Esophagus squamous epithelium (tissue), 5 donors: ENCODE measurements at regions not wholly inside any gene's neighbourhood (a gene's known extent, or its start where the extent isn't known, plus 50 kb on each side); places are given as distances from the start of the nearest gene placed in this dataset.

Experiments
- DNase-seq: peaks from one replicate; lab custom pipeline; 2025; lab: John Stamatoyannopoulos, UW
- H3K27ac ChIP-seq, 4 donors: fragments of 200-600 bp; sonication (generic); one replicate each; pipeline ENCODE4 v1.5.1; 2016 to 2019; ENCODE audit warnings: mild to moderate bottlenecking in 1 of 4
- H3K27me3 ChIP-seq, 4 donors: fragments of 200-600 bp; sonication (generic); 1 replicate in 3 of 4; 2 replicates in 1 of 4; pipeline versions ENCODE4 v1.5.1 to v1.6.0; 2017 to 2021; ENCODE audit warnings: antibody characterized with exemption in 1 of 4
- H3K36me3 ChIP-seq, 3 donors: fragments of 200-600 bp; sonication (generic); one replicate each; pipeline ENCODE4 v1.5.1; 2016 to 2019
- H3K4me1 ChIP-seq, 3 donors: fragments of 200-600 bp; sonication (generic); one replicate each; pipeline ENCODE4 v1.5.1; 2017 to 2019
- H3K4me3 ChIP-seq, 4 donors: fragments of 200-600 bp; sonication (generic); 1 replicate in 3 of 4; 2 replicates in 1 of 4; pipeline ENCODE4 v1.5.1; 2016 to 2019; ENCODE audit warnings: mild to moderate bottlenecking in 2 of 4, moderate library complexity in 1 of 4
- H3K9me3 ChIP-seq, 3 donors: fragments of 200-600 bp; sonication (generic); one replicate each; pipeline ENCODE4 v1.5.1; 2016 to 2019
- POLR2A ChIP-seq, 4 donors: fragments of 450-650 bp; IDR thresholded peaks; one replicate each; pipeline ENCODE4 v1.6.1; 2017; ENCODE audit warnings: antibody characterized with exemption in 4 of 4, mild to moderate bottlenecking in 4 of 4, moderate library complexity in 3 of 4
- WGBS, 2 donors: methylation state at CpG; one replicate each; pipeline ENCODE4 v1.1.5; 2018; 5-methylcytosine and 5-hydroxymethylcytosine counted together
- intact Hi-C: fragments of 100-400 bp; cut with DNase I; formaldehyde crosslinking; loops from one replicate; pipeline ENCODE4 v1.15.0; 2022
- TF ChIP-seq, protein P1 (sequence below), 6 experiments: fragments of 450-650 bp in 4 of 6; fragments of 200-600 bp in 2 of 6; sonication (generic) in 2 of 6; IDR thresholded peaks; one replicate each; pipeline ENCODE4 v1.5.1; 2016 to 2019; ENCODE audit warnings: antibody characterized with exemption in 6 of 6, mild to moderate bottlenecking in 4 of 6, moderate library complexity in 4 of 6
- donor health status: DM: yes; HTN: yes; CAD: no.

DNA sequence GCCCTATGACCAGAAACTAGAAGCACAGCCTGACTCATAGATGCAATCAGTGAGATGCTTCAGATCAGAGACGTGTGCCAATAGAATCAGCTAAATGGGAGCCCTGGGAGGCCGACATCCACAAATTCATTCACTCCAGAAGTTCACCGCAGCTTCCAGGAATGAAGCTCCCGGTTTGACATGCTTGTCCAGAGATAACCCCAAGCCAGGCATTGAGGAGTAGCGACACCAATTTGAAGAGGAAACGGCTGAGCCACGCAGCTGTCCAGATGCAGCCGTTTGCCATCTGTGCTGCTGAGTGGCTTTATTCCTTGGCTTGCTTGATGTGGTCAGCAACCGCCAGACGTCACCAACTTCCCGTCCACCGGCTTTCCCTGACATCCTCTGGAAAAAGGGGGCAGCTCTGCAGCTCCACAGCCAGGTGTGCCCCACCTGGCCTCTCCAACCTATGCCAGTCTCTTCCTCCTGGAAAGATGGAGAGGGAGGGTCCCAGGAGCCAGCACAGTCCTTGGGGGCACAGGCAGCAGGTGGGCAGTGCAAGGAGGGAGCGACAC lies 123.9 kb upstream of the OPCML start:
- H3K27ac ChIP-seq: no peak overlapping the region
- H3K9me3 ChIP-seq: peaks cover 0 to 5% (median 0%) of the 10 kb centered on the region in 3 donors
- 45 to 73% methylated on average over 4 to 7 of the region's 13 CpGs for WGBS, 2 donors
- H3K36me3 ChIP-seq: no peaks in the 10 kb centered on the region
- TF ChIP-seq POLR2A (IDR thresholded peaks at IDR 0.05): no peak
- TF ChIP-seq, protein P1, sequence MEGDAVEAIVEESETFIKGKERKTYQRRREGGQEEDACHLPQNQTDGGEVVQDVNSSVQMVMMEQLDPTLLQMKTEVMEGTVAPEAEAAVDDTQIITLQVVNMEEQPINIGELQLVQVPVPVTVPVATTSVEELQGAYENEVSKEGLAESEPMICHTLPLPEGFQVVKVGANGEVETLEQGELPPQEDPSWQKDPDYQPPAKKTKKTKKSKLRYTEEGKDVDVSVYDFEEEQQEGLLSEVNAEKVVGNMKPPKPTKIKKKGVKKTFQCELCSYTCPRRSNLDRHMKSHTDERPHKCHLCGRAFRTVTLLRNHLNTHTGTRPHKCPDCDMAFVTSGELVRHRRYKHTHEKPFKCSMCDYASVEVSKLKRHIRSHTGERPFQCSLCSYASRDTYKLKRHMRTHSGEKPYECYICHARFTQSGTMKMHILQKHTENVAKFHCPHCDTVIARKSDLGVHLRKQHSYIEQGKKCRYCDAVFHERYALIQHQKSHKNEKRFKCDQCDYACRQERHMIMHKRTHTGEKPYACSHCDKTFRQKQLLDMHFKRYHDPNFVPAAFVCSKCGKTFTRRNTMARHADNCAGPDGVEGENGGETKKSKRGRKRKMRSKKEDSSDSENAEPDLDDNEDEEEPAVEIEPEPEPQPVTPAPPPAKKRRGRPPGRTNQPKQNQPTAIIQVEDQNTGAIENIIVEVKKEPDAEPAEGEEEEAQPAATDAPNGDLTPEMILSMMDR (IDR thresholded peaks at IDR 0.05): no peak
- no peak overlapping the region for H3K4me3 ChIP-seq
- peaks cover 0 to 8% (median 0%) of the 10 kb centered on the region in 4 donors for H3K27me3 ChIP-seq
- intact Hi-C loops: no loop called here
- no peak for DNase-seq
- no peaks in the 10 kb centered on the region for H3K4me1 ChIP-seq

DNA sequence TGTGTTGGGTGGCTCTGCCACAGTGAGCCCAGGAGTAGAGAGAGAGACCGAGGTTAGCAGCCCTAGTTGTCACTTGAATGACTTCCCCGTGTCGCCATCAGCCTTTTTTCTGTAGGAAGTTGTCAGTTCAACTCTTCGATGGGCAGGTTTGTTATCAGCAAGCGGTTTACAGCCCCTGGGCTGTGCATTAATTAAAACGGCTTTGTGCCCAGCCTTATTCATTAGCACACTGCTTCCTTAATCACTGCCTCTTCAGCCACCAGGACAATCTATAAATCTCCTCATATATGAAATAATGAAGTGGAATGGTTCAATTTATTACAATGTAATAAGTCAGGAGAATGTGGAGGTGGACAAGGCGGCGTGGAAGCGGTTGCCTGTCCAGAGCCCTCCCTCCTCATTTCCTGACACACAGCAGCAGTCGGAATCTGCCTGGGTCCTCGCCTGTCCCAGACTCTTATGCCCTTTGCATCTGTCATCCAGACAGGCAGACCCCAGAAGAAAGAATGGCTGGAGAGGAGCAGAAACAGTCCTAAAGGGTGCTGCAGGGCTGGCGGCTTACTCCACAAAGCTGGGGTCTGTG lies 122.4 kb upstream of the OPCML start:
- H3K4me1 ChIP-seq: no peaks in the 10 kb centered on the region
- no peak for DNase-seq
- H3K9me3 ChIP-seq: peaks cover 0 to 5% (median 0%) of the 10 kb centered on the region in 3 donors
- intact Hi-C loops: no loop called here
- H3K4me3 ChIP-seq: no peak overlapping the region
- no peaks in the 10 kb centered on the region for H3K36me3 ChIP-seq
- TF ChIP-seq, protein P1 (IDR thresholded peaks at IDR 0.05): no peak
- TF ChIP-seq POLR2A (IDR thresholded peaks at IDR 0.05): no peak
- H3K27me3 ChIP-seq: peaks cover 0 to 8% (median 0%) of the 10 kb centered on the region in 4 donors
- WGBS, 2 donors: 61 to 65% methylated on average over 11 to 12 of the region's 12 CpGs
- H3K27ac ChIP-seq: no peak overlapping the region

DNA sequence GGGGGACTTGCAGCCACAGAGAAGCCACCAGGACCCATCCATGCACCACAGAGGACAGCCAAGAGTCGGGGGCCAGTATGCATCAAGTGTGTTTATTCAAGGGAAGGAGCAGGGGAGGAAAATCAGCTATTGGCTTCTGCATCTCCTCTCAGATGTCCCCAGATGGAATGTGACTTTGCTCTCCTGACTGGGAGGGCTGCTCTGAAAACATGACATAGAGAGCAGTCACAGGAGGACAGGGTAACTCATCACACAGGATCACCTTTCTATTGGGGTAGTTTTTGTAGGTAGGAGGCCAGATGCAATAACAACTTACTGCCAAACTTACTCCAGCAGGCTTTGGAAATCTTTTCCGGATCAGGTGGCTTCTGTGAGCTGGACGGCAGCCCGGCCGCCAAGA lies 121.0 kb upstream of the OPCML start:
- H3K36me3 ChIP-seq: no peaks in the 10 kb centered on the region
- 52 to 59% methylated on average over 4 to 5 of the region's 5 CpGs for WGBS, 2 donors
- intact Hi-C loops: no loop called here
- H3K9me3 ChIP-seq: peaks cover 0 to 5% (median 0%) of the 10 kb centered on the region in 3 donors
- H3K27me3 ChIP-seq: peaks cover 0 to 8% (median 0%) of the 10 kb centered on the region in 4 donors
- no peak overlapping the region for H3K27ac ChIP-seq
- no peak for DNase-seq
- no peak overlapping the region for H3K4me3 ChIP-seq
- TF ChIP-seq, protein P1 (IDR thresholded peaks at IDR 0.05): no peak
- TF ChIP-seq POLR2A (IDR thresholded peaks at IDR 0.05): no peak
- no peaks in the 10 kb centered on the region for H3K4me1 ChIP-seq

DNA sequence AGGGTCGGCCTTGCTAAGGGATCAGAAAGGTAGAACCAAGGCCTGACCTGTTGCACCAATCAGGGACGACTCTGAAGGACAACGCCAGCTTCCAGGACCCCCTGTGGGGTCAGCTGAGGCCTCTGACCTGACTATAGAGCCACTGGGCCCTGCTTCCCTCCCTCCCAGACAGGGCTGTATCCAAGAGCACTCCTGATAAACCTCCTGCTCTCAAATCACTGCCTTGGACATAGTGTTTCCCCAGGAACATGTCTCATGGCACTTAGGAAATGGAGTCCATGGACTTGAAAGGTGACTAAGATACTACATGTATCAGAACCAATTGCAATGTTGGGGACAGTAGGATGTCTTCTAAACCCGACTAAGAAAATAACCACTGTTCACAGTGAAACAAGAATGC lies 117.8 kb upstream of the OPCML start:
- intact Hi-C loops: no loop called here

DNA sequence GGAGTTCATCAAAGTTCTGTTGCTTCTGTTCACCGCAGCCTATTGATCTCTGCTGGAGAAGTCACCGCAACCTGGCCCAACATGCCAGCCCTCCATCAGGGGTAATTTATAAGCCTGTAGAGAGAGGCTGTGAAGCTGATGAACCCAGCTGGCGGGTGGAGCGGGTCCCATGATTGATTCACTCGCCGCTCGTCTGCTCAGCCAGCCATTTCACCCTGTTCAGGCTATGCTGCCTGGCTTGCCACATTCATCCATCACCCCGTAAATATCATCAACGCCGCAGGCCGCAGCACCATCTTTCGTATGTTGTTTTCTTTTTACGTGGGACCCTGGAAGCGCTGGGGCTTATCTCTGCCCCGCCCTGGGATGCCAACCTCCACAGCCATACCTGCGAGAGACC lies 116.7 kb upstream of the OPCML start:
- no peaks in the 10 kb centered on the region for H3K27me3 ChIP-seq
- TF ChIP-seq, protein P1 (IDR thresholded peaks at IDR 0.05): no peak
- TF ChIP-seq POLR2A (IDR thresholded peaks at IDR 0.05): no peak
- H3K9me3 ChIP-seq: no peaks in the 10 kb centered on the region
- intact Hi-C loops: no loop called here
- no peak for DNase-seq
- no peak overlapping the region for H3K4me3 ChIP-seq
- no peaks in the 10 kb centered on the region for H3K36me3 ChIP-seq
- H3K27ac ChIP-seq: no peak overlapping the region
- WGBS, 2 donors: 81 to 90% methylated on average over 8 to 16 of the region's 16 CpGs
- H3K4me1 ChIP-seq: no peaks in the 10 kb centered on the region

More for the DNA sequence above, 117.8 kb upstream of the OPCML start:
- TF ChIP-seq, protein P1 (IDR thresholded peaks at IDR 0.05): no peak
- TF ChIP-seq POLR2A (IDR thresholded peaks at IDR 0.05): no peak
- Histone ChIP-seq H3K4me3 (no peak overlapping the region), H3K36me3 (no peaks in the 10 kb centered on the region), H3K4me1 (no peaks in the 10 kb centered on the region), H3K27ac (no peak overlapping the region), H3K9me3 (no peaks in the 10 kb centered on the region), H3K27me3 (no peaks in the 10 kb centered on the region)
- WGBS, 2 donors: 42 to 43% methylated on average over 1 to 3 of the region's 4 CpGs
- DNase-seq: no peak
